ENCODE measurements at regions not wholly inside any gene's neighbourhood (a gene's known extent, or its start where the extent isn't known, plus 50 kb on each side); places are given as distances from the start of the nearest gene placed in this dataset.

DNA sequence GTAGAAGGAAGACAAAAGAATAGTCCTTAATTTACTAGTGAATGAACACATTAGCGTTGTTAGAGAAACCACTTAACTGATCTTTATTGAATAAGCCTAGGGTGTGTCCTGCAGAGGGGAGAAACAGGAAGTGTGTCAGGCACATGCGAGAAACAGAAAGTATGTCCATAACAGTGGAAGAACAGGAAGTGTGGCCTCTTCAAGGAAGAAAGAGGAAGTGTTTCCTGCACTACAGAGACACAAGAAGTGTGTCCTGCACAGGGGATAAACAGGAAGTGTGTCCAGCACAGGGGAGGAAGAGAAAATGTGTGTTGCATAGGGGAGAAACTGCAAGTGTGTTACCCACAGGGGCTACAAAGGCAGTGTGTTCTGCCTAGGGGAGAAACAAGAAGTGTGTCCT lies 539.6 kb upstream of the PRKX start:
- TF ChIP-seq EZH2phosphoT487 (IDR thresholded peaks at IDR 0.05; ENCODE audit: borderline replicate concordance, low read length): no peak
- TF ChIP-seq, protein P1, sequence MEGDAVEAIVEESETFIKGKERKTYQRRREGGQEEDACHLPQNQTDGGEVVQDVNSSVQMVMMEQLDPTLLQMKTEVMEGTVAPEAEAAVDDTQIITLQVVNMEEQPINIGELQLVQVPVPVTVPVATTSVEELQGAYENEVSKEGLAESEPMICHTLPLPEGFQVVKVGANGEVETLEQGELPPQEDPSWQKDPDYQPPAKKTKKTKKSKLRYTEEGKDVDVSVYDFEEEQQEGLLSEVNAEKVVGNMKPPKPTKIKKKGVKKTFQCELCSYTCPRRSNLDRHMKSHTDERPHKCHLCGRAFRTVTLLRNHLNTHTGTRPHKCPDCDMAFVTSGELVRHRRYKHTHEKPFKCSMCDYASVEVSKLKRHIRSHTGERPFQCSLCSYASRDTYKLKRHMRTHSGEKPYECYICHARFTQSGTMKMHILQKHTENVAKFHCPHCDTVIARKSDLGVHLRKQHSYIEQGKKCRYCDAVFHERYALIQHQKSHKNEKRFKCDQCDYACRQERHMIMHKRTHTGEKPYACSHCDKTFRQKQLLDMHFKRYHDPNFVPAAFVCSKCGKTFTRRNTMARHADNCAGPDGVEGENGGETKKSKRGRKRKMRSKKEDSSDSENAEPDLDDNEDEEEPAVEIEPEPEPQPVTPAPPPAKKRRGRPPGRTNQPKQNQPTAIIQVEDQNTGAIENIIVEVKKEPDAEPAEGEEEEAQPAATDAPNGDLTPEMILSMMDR (conservative IDR thresholded peaks at IDR 0.05; ENCODE audit: low read depth, low read length): no peak
- no peak for TF ChIP-seq EZH2 (IDR thresholded peaks at IDR 0.05; ENCODE audit: low read length, unreplicated experiment)
